NCI-H2107 (cell line): ENCODE measurements at regions not wholly inside any gene's neighbourhood (a gene's known extent, or its start where the extent isn't known, plus 50 kb on each side); places are given as distances from the start of the nearest gene placed in this dataset.
"Not testable (repeated sequence)": the region's sequence is repeated elsewhere in the genome, so short reads cannot be mapped to it uniquely, and the experiment has no call there.

Source experiments
- DNase-seq: peaks from one replicate; lab custom pipeline; 2025; lab: John Stamatoyannopoulos, UW

DNA sequence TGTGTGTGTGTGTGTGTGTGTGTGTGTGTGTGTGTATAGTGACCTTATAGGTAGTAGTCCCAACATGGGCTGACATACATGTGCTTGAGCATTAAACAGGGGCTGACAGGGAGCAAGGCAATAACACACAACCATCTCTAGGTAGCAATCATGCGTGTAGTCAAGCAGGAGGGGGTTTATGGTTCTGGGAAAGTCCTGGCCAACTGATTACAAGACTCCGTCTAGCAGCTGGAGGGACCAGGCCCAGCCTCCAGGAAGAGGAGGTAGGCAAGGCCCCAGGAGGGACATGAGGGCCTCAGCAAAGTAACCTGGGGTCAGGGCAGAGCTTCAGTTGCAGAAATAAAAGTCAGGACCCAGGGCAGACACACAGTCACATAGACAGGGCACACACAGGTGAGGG lies 60.6 kb upstream of the E2F3 start:
- DNase-seq, result no peak

DNA sequence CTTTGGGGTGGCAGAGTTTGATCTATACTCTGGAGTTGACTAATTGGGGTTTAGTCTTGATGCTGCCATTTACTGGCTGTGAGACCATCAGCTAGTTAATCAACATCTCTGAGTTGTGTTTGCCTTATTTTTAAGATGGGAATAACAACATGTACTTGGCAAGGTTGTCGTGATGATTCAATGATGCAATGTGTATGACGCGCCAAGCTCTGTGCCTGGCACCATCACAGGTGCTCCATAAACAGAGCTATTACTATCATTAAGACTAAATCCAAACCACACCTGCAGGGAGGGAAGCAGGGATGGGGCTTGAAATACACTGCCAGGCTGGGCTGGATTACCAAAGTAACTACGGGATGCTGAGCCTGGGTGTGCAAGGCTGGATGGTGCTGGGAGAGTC lies 60.1 kb upstream of the E2F3 start:
- DNase-seq, result no peak

DNA sequence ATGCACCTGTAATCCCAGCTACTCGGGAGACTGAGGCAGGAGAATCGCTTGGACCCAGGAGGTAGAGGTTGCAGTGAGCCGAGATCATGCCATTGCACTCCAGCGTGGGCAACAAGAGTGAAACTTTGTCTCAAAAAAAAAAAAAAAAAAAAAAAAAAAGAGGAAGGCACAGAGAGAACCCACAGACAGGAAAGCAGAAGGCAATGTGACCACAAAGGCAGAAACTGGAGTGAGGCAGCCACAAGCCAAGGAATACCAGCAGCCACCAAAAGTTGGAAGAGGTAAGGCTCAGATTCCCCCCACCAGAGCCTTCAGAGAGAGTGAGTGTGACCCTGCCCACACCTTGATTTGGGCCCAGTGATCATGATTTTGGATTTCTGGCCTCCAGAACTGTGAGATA lies 54.7 kb upstream of the E2F3 start:
- DNase-seq, result not testable (repeated sequence)

DNA sequence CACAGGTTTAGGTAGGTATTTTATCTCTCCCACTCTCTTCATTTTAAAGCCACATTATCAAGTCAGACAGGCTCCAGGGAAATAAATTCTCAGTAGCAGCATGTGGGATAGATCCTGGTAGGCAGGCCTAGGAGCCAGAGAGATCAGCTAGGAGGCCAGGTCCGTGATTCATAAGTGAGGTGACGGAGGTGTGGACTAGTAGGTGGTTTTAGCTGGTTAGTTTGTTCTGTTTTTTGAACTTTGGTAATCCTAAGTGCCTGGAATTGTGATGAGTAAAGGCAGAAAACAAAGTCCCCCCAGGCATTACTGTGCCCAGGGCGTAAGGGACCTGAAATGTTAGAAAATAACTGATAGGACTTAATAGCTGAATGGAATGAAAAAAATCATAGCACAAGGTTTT lies 53.6 kb upstream of the E2F3 start:
- no peak for DNase-seq

DNA sequence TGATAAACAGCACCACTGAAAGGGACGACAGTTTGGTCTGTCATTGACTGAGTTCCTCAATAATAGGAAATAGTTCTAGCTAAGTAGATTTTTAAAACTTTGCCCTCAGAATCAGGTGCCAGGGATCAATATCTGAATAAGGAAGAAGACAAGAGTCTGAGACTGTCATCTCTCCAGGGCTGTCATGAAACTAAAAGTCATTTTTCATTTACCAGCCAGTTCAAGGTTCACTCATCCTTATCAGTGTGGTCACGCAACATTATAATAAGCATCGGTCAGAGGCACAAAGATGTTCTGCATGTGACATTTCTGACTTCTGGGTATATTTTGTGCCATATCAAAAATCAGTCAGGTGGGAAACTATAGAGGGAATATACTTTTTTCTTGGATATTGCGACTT lies 52.5 kb upstream of the E2F3 start:
- DNase-seq, result no peak

DNA sequence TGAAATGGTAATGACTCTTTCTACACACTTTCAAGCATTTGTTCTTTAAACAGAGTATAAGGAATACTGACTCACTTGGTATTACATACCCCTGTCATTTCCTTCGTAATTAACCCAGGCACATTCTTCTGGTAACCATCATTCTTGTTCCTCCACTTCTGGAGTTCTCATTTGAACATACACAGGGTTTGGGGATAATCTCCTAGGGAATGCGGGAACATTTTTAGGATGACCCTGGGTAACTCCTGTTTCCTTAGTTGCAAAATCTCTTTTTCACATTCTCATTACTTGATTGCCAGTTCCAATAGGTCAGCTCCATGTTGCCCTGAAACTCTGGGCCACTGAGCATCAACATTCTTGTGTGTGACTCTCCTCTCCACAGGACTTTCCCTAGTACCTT lies 51.5 kb upstream of the E2F3 start:
- no peak for DNase-seq

DNA sequence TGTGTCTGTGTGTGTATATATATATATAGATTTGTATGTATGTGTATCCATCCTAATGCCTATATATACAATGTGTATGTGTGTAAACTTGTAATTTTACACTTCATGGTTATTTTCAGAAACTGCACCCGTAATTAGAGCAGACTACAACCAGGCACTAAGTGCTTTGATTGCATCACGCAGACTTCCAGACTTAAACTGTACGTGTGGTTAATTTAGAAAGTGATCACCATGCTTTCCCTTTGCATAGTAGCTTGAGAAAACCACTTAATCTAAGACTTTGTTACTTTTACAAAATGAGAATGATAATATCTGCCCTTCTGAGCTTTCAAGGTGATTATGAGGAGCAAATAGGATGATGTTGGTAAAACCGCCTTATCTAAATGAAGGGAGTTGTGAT lies 50.1 kb upstream of the E2F3 start:
- no peak for DNase-seq
